HEK293T (cell line): ENCODE measurements at regions not wholly inside any gene's neighbourhood (a gene's known extent, or its start where the extent isn't known, plus 50 kb on each side); places are given as distances from the start of the nearest gene placed in this dataset.

Source experiments
- ELF4 ChIP-seq: fragments of 450-650 bp; IDR thresholded peaks from 2 replicates; pipeline ENCODE4 v1.6.1; 2017; ENCODE audit warnings: antibody characterized with exemption
- SP1 ChIP-seq: fragments of 450-650 bp; IDR thresholded peaks from 2 replicates; pipeline ENCODE4 v1.6.1; 2017
- SUZ12 ChIP-seq: fragments of 450-650 bp; IDR thresholded peaks from 2 replicates; pipeline ENCODE4 v1.6.1; 2016; ENCODE audit warnings: mild to moderate bottlenecking

DNA sequence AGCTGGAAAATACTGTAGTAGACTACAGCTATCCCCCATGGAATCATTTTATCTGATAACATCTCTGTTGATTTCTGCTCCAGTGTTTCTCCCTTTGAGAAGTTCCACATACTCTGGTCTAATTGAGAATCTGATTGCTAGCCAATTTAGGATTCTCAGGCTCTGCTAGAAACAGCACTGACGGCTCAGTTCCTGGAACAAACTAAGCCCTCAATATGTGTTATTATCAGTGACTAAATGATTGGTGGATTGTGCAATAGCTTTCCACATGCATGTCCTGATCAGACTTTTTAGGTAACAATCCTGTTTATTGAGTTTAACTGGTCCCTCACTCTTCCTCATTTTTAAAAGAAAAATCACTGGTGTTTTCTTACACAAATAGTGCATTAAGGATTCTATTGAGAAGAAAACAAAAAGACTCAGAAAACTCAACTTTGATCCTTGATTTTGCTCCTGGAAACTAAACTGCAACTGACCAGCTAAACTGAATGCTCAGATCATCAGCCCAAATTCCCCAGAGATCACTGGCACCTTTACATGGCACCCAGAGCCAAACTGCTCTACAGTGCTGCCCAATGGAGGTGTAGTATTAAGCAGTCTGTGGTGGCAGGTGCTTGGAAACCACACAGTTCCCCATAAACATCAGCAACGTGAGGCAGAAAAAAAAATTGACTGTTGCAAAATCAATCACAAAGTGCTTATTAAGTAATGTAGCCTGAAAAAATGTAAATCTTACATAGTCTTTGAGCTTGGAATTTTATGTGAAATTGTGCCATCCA lies 423.7 kb downstream of the TOX3 start:
- TF ChIP-seq SP1: no peak
- no peak for TF ChIP-seq SUZ12
- TF ChIP-seq ELF4: no peak
